CD8-positive, alpha-beta memory T cell (primary cell): ENCODE measurements at regions not wholly inside any gene's neighbourhood (a gene's known extent, or its start where the extent isn't known, plus 50 kb on each side); places are given as distances from the start of the nearest gene placed in this dataset.

Experiments
- CTCF ChIA-PET: fragments of 350-600 bp; sonication (Branson Sonifier 250); formaldehyde crosslinking; loops from one replicate; lab custom pipeline; 2021; ENCODE audit warnings: antibody characterized with exemption; lab: Charles Lee
- POLR2A ChIA-PET: fragments of 350-600 bp; sonication (Branson Sonifier 250); formaldehyde crosslinking; loops from one replicate; lab custom pipeline; 2021; ENCODE audit warnings: antibody characterized with exemption; lab: Charles Lee
- DNase-seq, 5 donors: peaks; one replicate each; pipeline versions ENCODE4 v3.0.0 to v3.0.0-alpha.2; 2020 to 2022; ENCODE audit warnings: mixed read lengths in 1 of 5
- H3K27ac ChIP-seq: one replicate; pipeline ENCODE4 v1.7.0; 2013; ENCODE audit warnings: low read depth, mild to moderate bottlenecking, low read length, moderate library complexity
- H3K27me3 ChIP-seq: 2 replicates; pipeline ENCODE4 v1.7.0; 2013; ENCODE audit warnings: low read length, mild to moderate bottlenecking; ENCODE audit not compliant: insufficient read depth, poor library complexity, severe bottlenecking
- H3K36me3 ChIP-seq: 2 replicates; pipeline ENCODE4 v1.7.0; 2013; ENCODE audit warnings: mild to moderate bottlenecking, low read length, moderate library complexity; ENCODE audit not compliant: insufficient read depth
- H3K4me1 ChIP-seq: 2 replicates; pipeline ENCODE4 v1.7.0; 2013; ENCODE audit warnings: mild to moderate bottlenecking, low read length, moderate library complexity; ENCODE audit not compliant: insufficient read depth
- H3K4me3 ChIP-seq: 2 replicates; pipeline ENCODE4 v1.7.0; 2013; ENCODE audit warnings: mild to moderate bottlenecking, low read length
- H3K9me3 ChIP-seq: 2 replicates; pipeline ENCODE4 v1.7.0; 2013; ENCODE audit warnings: mild to moderate bottlenecking, low read length
- H3K27ac Mint-ChIP-seq, 8 donors: one replicate each; pipeline ENCODE4 v1.8.0; 2020 to 2021; ENCODE audit warnings: mixed read lengths in 8 of 8, mild to moderate bottlenecking in 6 of 8, inconsistent platforms in 3 of 8, moderate library complexity in 3 of 8
- H3K27me3 Mint-ChIP-seq, 2 donors: one replicate each; pipeline ENCODE4 v1.8.0; 2020 to 2021; ENCODE audit warnings: mixed read lengths in 2 of 2, mild to moderate bottlenecking in 1 of 2, moderate library complexity in 1 of 2
- H3K36me3 Mint-ChIP-seq, 3 donors: one replicate each; pipeline ENCODE4 v1.8.0; 2020 to 2021; ENCODE audit warnings: mixed read lengths in 3 of 3, inconsistent platforms in 1 of 3, mild to moderate bottlenecking in 1 of 3
- H3K4me1 Mint-ChIP-seq, 3 donors: one replicate each; pipeline ENCODE4 v1.8.0; 2020 to 2021; ENCODE audit warnings: mixed read lengths in 3 of 3, inconsistent platforms in 1 of 3, mild to moderate bottlenecking in 1 of 3
- H3K4me3 Mint-ChIP-seq, 7 donors: one replicate each; pipeline ENCODE4 v1.8.0; 2020 to 2021; ENCODE audit warnings: mixed read lengths in 7 of 7, mild to moderate bottlenecking in 6 of 7, moderate library complexity in 4 of 7, inconsistent platforms in 2 of 7
- H3K9me3 Mint-ChIP-seq, 5 donors: one replicate each; pipeline ENCODE4 v1.8.0; 2020 to 2022; ENCODE audit warnings: mixed read lengths in 5 of 5, mild to moderate bottlenecking in 3 of 5, moderate library complexity in 2 of 5, inconsistent platforms in 1 of 5

- no peak for DNase-seq
- Histone ChIP-seq H3K4me1 (no peaks in the 10 kb centered on the region), H3K9me3 (no peaks in the 10 kb centered on the region), H3K4me3 (no peak overlapping the region), H3K36me3 (no peaks in the 10 kb centered on the region), H3K27ac (no peak overlapping the region), H3K27me3 (no peaks in the 10 kb centered on the region)
- H3K36me3 Mint-ChIP-seq, result no peaks in the 10 kb centered on the region
- H3K27ac Mint-ChIP-seq, result no peak overlapping the region
- ChIA-PET POLR2A (no interaction called here), CTCF (no interaction called here)
- no peaks in the 10 kb centered on the region for H3K4me1 Mint-ChIP-seq
- H3K4me3 Mint-ChIP-seq, result no peak overlapping the region
- no peaks in the 10 kb centered on the region for H3K27me3 Mint-ChIP-seq
- no peaks in the 10 kb centered on the region for H3K9me3 Mint-ChIP-seq
Measured at GRCh38 chr15:54707805-54708752, 488.7 kb downstream of the RSL24D1 start.

GRCh38 chr15:54687628-54688027 lies 509.1 kb downstream of the RSL24D1 start:
- ChIA-PET CTCF (no interaction called here), POLR2A (no interaction called here)
- peaks cover 0 to 1% of the 10 kb centered on the region in 2 donors for H3K27me3 Mint-ChIP-seq
- no peak overlapping the region for H3K27ac Mint-ChIP-seq
- no peak overlapping the region for H3K4me3 ChIP-seq
- no peak overlapping the region for H3K4me3 Mint-ChIP-seq
- H3K9me3 ChIP-seq, result no peaks in the 10 kb centered on the region
- no peak for DNase-seq
- no peaks in the 10 kb centered on the region for H3K27me3 ChIP-seq
- H3K4me1 Mint-ChIP-seq, result no peaks in the 10 kb centered on the region
- no peak overlapping the region for H3K27ac ChIP-seq
- no peaks in the 10 kb centered on the region for H3K36me3 Mint-ChIP-seq
- peaks cover 0 to 7% (median 0%) of the 10 kb centered on the region in 5 donors for H3K9me3 Mint-ChIP-seq
- no peaks in the 10 kb centered on the region for H3K36me3 ChIP-seq
- H3K4me1 ChIP-seq, result no peaks in the 10 kb centered on the region
